Neural crest cell (in vitro differentiated cells): ENCODE measurements at regions not wholly inside any gene's neighbourhood (a gene's known extent, or its start where the extent isn't known, plus 50 kb on each side); places are given as distances from the start of the nearest gene placed in this dataset.

ENCODE experiments used
- DNase-seq: peaks from one replicate; pipeline ENCODE4 v3.0.0; 2021; ENCODE audit warnings: low read depth, mixed read lengths, low spot score
- H3K27ac Mint-ChIP-seq: one replicate; pipeline ENCODE4 v1.8.0; 2021; ENCODE audit warnings: mild to moderate bottlenecking, mixed read lengths; ENCODE audit not compliant: unreplicated experiment
- H3K27me3 Mint-ChIP-seq: 2 replicates; pipeline ENCODE4 v1.8.0; 2021; ENCODE audit warnings: low read depth, mild to moderate bottlenecking, mixed read lengths
- H3K36me3 Mint-ChIP-seq: 2 replicates; pipeline ENCODE4 v1.8.0; 2021; ENCODE audit warnings: low read depth, mild to moderate bottlenecking, mixed read lengths
- H3K4me1 Mint-ChIP-seq: 2 replicates; pipeline ENCODE4 v1.8.0; 2021; ENCODE audit warnings: mixed read lengths
- H3K4me3 Mint-ChIP-seq: one replicate; pipeline ENCODE4 v1.8.0; 2021; ENCODE audit warnings: mild to moderate bottlenecking, mixed read lengths
- H3K9me3 Mint-ChIP-seq: 2 replicates; pipeline ENCODE4 v1.8.0; 2021; ENCODE audit warnings: mixed read lengths
- TF ChIP-seq, protein P1 (sequence below): fragments of 200-600 bp; sonication (generic); conservative IDR thresholded peaks from 2 replicates; pipeline ENCODE4 v1.5.0; 2021; ENCODE audit warnings: antibody characterized with exemption, mild to moderate bottlenecking

DNA sequence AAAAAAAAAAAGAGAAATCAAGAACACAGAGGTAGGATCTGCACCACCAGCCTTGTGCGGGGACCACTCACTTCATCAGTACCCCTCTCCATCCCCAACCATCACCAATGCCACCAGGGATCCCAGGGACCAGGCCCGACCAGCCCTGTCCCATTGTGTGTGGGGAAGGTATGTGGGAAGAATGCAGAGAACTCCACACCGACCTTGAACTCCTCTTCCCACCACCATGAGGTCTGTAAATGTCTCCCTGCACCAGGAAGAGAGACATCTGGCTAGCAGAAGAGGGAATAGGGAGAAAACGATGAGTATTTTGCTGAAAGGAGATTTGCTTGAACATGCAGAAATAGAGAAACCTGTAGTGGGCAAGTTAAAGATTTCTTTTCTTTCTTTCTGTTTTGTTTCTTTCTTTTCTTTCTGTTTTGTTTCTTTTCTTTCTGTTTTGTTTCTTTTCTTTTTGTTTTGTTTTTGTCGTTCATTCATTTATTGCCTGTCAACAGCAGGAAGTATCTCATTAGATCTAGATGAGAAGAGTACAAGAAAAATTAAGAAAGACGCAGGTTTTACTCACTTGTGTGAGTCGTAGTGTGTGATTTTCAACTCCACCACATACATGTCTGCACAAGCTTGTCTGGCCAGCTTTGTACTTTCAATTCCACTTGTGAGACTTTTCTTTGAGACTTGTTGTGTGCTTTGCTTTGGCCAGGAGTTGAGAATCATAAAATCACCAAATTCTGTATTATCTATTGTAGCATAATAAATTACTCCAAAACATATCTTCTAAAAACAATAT lies 179.8 kb upstream of the HAAO start:
- no peak for DNase-seq
- TF ChIP-seq, protein P1, sequence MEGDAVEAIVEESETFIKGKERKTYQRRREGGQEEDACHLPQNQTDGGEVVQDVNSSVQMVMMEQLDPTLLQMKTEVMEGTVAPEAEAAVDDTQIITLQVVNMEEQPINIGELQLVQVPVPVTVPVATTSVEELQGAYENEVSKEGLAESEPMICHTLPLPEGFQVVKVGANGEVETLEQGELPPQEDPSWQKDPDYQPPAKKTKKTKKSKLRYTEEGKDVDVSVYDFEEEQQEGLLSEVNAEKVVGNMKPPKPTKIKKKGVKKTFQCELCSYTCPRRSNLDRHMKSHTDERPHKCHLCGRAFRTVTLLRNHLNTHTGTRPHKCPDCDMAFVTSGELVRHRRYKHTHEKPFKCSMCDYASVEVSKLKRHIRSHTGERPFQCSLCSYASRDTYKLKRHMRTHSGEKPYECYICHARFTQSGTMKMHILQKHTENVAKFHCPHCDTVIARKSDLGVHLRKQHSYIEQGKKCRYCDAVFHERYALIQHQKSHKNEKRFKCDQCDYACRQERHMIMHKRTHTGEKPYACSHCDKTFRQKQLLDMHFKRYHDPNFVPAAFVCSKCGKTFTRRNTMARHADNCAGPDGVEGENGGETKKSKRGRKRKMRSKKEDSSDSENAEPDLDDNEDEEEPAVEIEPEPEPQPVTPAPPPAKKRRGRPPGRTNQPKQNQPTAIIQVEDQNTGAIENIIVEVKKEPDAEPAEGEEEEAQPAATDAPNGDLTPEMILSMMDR, result no peak
- no peaks in the 10 kb centered on the region for H3K9me3 Mint-ChIP-seq
- no peak overlapping the region for H3K27ac Mint-ChIP-seq
- H3K27me3 Mint-ChIP-seq, result no peaks in the 10 kb centered on the region
- no peaks in the 10 kb centered on the region for H3K36me3 Mint-ChIP-seq
- H3K4me3 Mint-ChIP-seq, result no peak overlapping the region
- H3K4me1 Mint-ChIP-seq, result peaks cover 24% of the 10 kb centered on the region

GRCh38 chr2:42971381-42971780 lies 179.0 kb upstream of the HAAO start:
- H3K4me3 Mint-ChIP-seq, result no peak overlapping the region
- H3K4me1 Mint-ChIP-seq, result peaks cover 21% of the 10 kb centered on the region
- no peaks in the 10 kb centered on the region for H3K9me3 Mint-ChIP-seq
- H3K36me3 Mint-ChIP-seq, result no peaks in the 10 kb centered on the region
- no peak for DNase-seq
- TF ChIP-seq, protein P1, result no peak
- H3K27ac Mint-ChIP-seq, result no peak overlapping the region
- H3K27me3 Mint-ChIP-seq, result no peaks in the 10 kb centered on the region

DNA sequence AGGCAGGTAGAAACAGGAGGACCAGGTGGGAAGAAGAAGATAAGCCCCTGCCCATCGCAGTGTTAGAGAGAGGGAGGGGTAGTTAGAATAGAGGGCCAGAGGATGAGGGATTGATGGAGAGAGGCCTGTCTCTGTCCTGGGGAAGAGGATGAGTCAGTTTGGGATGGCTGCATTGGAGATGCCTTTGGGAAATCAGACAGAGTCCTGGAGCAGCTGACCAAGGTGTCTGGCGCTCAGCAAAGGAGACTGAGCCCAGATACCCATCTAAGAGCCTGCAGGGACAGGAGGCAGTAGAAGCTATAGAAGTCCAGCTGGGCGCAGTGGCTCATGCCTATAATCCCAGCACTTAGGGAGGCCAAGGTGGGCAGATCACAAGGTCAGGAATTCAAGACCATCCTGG lies 177.8 kb upstream of the HAAO start:
- H3K9me3 Mint-ChIP-seq, result no peaks in the 10 kb centered on the region
- H3K36me3 Mint-ChIP-seq, result no peaks in the 10 kb centered on the region
- peaks cover 17% of the 10 kb centered on the region for H3K4me1 Mint-ChIP-seq
- H3K27me3 Mint-ChIP-seq, result no peaks in the 10 kb centered on the region
- no peak overlapping the region for H3K27ac Mint-ChIP-seq
- TF ChIP-seq, protein P1, result no peak
- DNase-seq, result no peak
- no peak overlapping the region for H3K4me3 Mint-ChIP-seq

DNA sequence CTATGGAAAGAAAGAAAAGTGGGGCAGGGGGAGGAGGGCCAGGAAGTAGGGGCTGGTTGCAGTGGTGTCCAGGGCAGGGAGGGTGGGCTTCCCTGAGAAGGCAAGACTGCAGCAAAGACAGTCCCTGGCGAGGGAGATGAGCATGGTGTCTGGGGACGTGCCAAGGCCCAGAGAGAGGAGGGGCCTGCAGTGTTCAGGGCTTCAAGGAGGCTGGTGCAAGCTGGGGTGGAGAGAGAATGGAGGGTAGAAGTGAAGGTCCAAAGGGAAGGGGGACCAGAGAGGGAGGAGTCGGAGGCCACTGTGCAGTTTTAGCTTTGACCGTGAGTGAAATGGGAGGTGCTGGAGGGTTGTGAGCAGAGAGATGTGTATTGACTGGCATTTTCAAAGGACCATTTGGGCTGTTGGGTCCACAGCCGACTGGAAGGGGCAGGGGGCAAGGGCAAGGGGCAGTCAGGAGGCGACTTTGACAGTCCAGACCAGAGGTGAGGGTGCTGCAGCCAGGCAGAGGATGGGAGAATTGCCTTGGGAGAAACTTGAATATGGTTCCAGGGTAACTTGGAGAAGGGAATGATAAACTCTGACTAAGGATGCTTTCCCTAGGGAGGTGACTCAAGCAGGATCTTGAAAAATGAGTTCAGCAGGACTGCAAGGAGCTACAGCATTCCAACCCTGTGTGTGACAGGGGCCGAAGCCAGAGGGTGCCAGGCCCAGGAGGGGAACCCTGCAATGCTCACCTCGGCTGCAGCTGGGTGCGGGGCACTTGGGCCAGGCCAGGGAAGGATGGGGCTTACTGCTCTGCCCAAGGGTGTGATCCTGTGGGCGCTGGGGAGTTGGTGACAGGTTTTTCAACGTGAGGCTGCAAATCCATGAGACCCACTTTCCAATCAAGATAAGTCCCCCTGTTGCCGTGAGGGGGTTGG lies 177.1 kb upstream of the HAAO start:
- no peak overlapping the region for H3K4me3 Mint-ChIP-seq
- no peaks in the 10 kb centered on the region for H3K27me3 Mint-ChIP-seq

DNA sequence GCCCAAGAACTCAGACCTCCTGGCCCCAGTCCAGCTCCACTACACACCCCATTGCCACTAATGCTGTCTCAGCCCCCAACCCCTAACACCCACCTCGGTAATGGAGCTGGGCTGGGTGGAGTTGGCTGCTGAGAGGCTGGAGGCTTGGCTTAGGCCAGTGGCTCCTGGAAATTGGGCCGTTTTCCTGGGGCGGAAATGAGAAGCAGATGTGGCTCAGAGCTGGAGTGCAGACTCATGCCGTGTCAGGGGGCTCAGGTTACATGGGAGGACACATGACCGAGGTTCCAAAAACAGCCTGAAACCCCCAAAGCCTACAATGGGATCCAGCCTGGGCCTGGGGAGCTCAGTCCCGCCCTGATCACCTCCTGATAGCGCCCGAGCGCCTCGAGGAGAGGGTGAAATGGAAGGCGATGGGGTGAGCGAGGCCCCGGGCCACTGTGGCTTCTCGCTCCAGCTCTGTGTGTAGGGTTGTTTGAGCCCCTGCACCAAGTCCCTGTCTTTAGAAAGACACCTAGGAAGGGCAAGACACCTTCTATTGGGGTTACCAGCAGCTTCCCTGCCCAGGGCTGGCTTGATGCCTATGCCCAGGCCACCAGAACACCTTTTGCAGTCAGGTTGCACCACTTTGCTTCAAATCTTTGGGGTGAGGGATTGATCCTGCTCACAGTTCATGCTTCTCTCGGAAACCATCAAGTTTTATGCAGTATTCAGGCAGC lies 175.7 kb upstream of the HAAO start:
- Mint-ChIP-seq H3K27me3 (no peaks in the 10 kb centered on the region), H3K36me3 (no peaks in the 10 kb centered on the region), H3K9me3 (no peaks in the 10 kb centered on the region), H3K27ac (no peak overlapping the region), H3K4me3 (no peak overlapping the region), H3K4me1 (peaks cover 7% of the 10 kb centered on the region)
- DNase-seq, result no peak
- TF ChIP-seq, protein P1, result no peak

More for the DNA sequence above, 177.1 kb upstream of the HAAO start:
- Mint-ChIP-seq H3K4me1 (peaks cover 14% of the 10 kb centered on the region), H3K9me3 (no peaks in the 10 kb centered on the region), H3K27ac (no peak overlapping the region), H3K36me3 (no peaks in the 10 kb centered on the region)
- TF ChIP-seq, protein P1, result no peak
- DNase-seq, result no peak
